ENCODE measurements at regions not wholly inside any gene's neighbourhood (a gene's known extent, or its start where the extent isn't known, plus 50 kb on each side); places are given as distances from the start of the nearest gene placed in this dataset.

GRCh38 chr6:76533661-76534060 is 461.2 kb upstream of the IMPG1 start:
- TF ChIP-seq CTCF (optimal IDR thresholded peaks at IDR 0.05 in 1 of 3, IDR thresholded peaks at IDR 0.05 in 1 of 3, conservative IDR thresholded peaks at IDR 0.05 in 1 of 3; ENCODE audit: extremely low read depth in 1 of 3, insufficient read depth in 2 of 3, low read length in 3 of 3) (no peak), EZH2 (IDR thresholded peaks at IDR 0.05; ENCODE audit: low read length) (no peak)

Measured in keratinocyte (primary cell).